Upper lobe of left lung (tissue), 4 donors: ENCODE measurements at regions not wholly inside any gene's neighbourhood (a gene's known extent, or its start where the extent isn't known, plus 50 kb on each side); places are given as distances from the start of the nearest gene placed in this dataset.

Experiments
- CTCF ChIP-seq, 6 experiments: fragments of 450-650 bp in 4 of 6; fragments of 200-600 bp in 2 of 6; sonication (generic) in 2 of 6; IDR thresholded peaks; one replicate each; pipeline ENCODE4 v1.5.1; 2016 to 2019; ENCODE audit warnings: antibody characterized with exemption in 6 of 6
- EP300 ChIP-seq, 4 donors: sonication (generic); formaldehyde crosslinking; IDR thresholded peaks; one replicate each; pipeline ENCODE4 v1.5.1; 2017; ENCODE audit warnings: antibody characterized with exemption in 4 of 4, control low read depth in 2 of 4
- POLR2AphosphoS5 ChIP-seq, 2 donors: sonication (generic); formaldehyde crosslinking; IDR thresholded peaks; one replicate each; pipeline ENCODE4 v1.5.1; 2017; ENCODE audit warnings: antibody characterized with exemption in 2 of 2

GRCh38 chr2:34159901-34160300 lies 560.8 kb upstream of the FAM98A start:
- no peak for TF ChIP-seq CTCF (IDR thresholded peaks at IDR 0.05)
- TF ChIP-seq POLR2AphosphoS5 (IDR thresholded peaks at IDR 0.05): no peak
- no peak for TF ChIP-seq EP300 (IDR thresholded peaks at IDR 0.05)
